ENCODE measurements at regions not wholly inside any gene's neighbourhood (a gene's known extent, or its start where the extent isn't known, plus 50 kb on each side); places are given as distances from the start of the nearest gene placed in this dataset.

GRCh38 chr12:45627407-45628069 lies 102.0 kb upstream of the ARID2 start:
- no peaks in the 10 kb centered on the region for H3F3A ChIP-seq (ENCODE audit: insufficient read depth, low read length)
- no peak overlapping the region for H3K4me3 ChIP-seq (ENCODE audit: low read depth, low read length, poor library complexity, severe bottlenecking)
- no peak overlapping the region for H3K4me2 ChIP-seq (ENCODE audit: low read length)
- no peaks in the 10 kb centered on the region for H3K79me2 ChIP-seq (ENCODE audit: insufficient read depth, low read length)
- no peak overlapping the region for H2AFZ ChIP-seq (ENCODE audit: low read length)
- H3K27me3 ChIP-seq (ENCODE audit: insufficient read depth, low read length) = no peaks in the 10 kb centered on the region
- no peaks in the 10 kb centered on the region for H3K9me2 ChIP-seq (ENCODE audit: low read depth, low read length)
- H3K4me1 ChIP-seq (ENCODE audit: insufficient read depth, low read length, severe bottlenecking) = no peaks in the 10 kb centered on the region
- H3K9me3 ChIP-seq (ENCODE audit: low read length) = no peaks in the 10 kb centered on the region
- TF ChIP-seq CTCF (IDR thresholded peaks at IDR 0.05; ENCODE audit: low read length) (no peak), EZH2 (IDR thresholded peaks at IDR 0.05; ENCODE audit: borderline replicate concordance, low read length) (no peak)
- H4K20me1 ChIP-seq (ENCODE audit: insufficient read depth, low read length) = no peaks in the 10 kb centered on the region
- no peaks in the 10 kb centered on the region for H3K36me3 ChIP-seq (ENCODE audit: insufficient read depth, low read length)
- no peak overlapping the region for H3K27ac ChIP-seq (ENCODE audit: low read depth, low read length, poor library complexity, severe bottlenecking)
- no peak overlapping the region for H3K9ac ChIP-seq (ENCODE audit: low read length)

GRCh38 chr12:45629292-45629691 lies 100.2 kb upstream of the ARID2 start:
- no peaks in the 10 kb centered on the region for H3K9me3 ChIP-seq (ENCODE audit: low read length)
- TF ChIP-seq EZH2 (IDR thresholded peaks at IDR 0.05; ENCODE audit: borderline replicate concordance, low read length) = no peak
- TF ChIP-seq CTCF (IDR thresholded peaks at IDR 0.05; ENCODE audit: low read length) = no peak
- no peak overlapping the region for H3K4me2 ChIP-seq (ENCODE audit: low read length)

GRCh38 chr12:45633733-45634132 lies 95.8 kb upstream of the ARID2 start:
- Histone ChIP-seq H3K4me2 (ENCODE audit: low read length) (no peak overlapping the region), H3K9me3 (ENCODE audit: low read length) (no peaks in the 10 kb centered on the region), H3K9ac (ENCODE audit: low read length) (no peak overlapping the region), H4K20me1 (ENCODE audit: insufficient read depth, low read length) (no peaks in the 10 kb centered on the region), H3K27me3 (ENCODE audit: insufficient read depth, low read length) (no peaks in the 10 kb centered on the region), H3F3A (ENCODE audit: insufficient read depth, low read length) (no peaks in the 10 kb centered on the region), H3K27ac (ENCODE audit: low read depth, low read length, poor library complexity, severe bottlenecking) (no peak overlapping the region), H3K9me2 (ENCODE audit: low read depth, low read length) (no peaks in the 10 kb centered on the region), H3K79me2 (ENCODE audit: insufficient read depth, low read length) (no peaks in the 10 kb centered on the region), H3K4me1 (ENCODE audit: insufficient read depth, low read length, severe bottlenecking) (no peaks in the 10 kb centered on the region), H2AFZ (ENCODE audit: low read length) (no peak overlapping the region), H3K36me3 (ENCODE audit: insufficient read depth, low read length) (no peaks in the 10 kb centered on the region), H3K4me3 (ENCODE audit: low read depth, low read length, poor library complexity, severe bottlenecking) (no peak overlapping the region)
- TF ChIP-seq CTCF (IDR thresholded peaks at IDR 0.05; ENCODE audit: low read length) (no peak), EZH2 (IDR thresholded peaks at IDR 0.05; ENCODE audit: borderline replicate concordance, low read length) (no peak)

More at GRCh38 chr12:45629292-45629691, 100.2 kb upstream of the ARID2 start:
- H3K27me3 ChIP-seq (ENCODE audit: insufficient read depth, low read length) = no peaks in the 10 kb centered on the region
- no peak overlapping the region for H3K9ac ChIP-seq (ENCODE audit: low read length)
- no peaks in the 10 kb centered on the region for H3K4me1 ChIP-seq (ENCODE audit: insufficient read depth, low read length, severe bottlenecking)
- no peaks in the 10 kb centered on the region for H3K36me3 ChIP-seq (ENCODE audit: insufficient read depth, low read length)
- H3K27ac ChIP-seq (ENCODE audit: low read depth, low read length, poor library complexity, severe bottlenecking) = no peak overlapping the region
- no peak overlapping the region for H2AFZ ChIP-seq (ENCODE audit: low read length)
- no peaks in the 10 kb centered on the region for H3F3A ChIP-seq (ENCODE audit: insufficient read depth, low read length)
- H3K79me2 ChIP-seq (ENCODE audit: insufficient read depth, low read length) = no peaks in the 10 kb centered on the region
- no peak overlapping the region for H3K4me3 ChIP-seq (ENCODE audit: low read depth, low read length, poor library complexity, severe bottlenecking)
- no peaks in the 10 kb centered on the region for H4K20me1 ChIP-seq (ENCODE audit: insufficient read depth, low read length)
- H3K9me2 ChIP-seq (ENCODE audit: low read depth, low read length) = no peaks in the 10 kb centered on the region
